ENCODE measurements at regions not wholly inside any gene's neighbourhood (a gene's known extent, or its start where the extent isn't known, plus 50 kb on each side); places are given as distances from the start of the nearest gene placed in this dataset.

- Histone ChIP-seq H2BK15ac (ENCODE audit: low read depth, low read length) (no peak overlapping the region), H3K79me1 (ENCODE audit: low read depth in 1 of 2, low read length in 2 of 2) (no peaks in the 10 kb centered on the region), H3K9me3 (ENCODE audit: control insufficient read depth, insufficient read depth, low read length) (no peaks in the 10 kb centered on the region), H2AFZ (replicated peaks; ENCODE audit: low read length, poor library complexity) (no peak overlapping the region), H2AK9ac (replicated peaks; ENCODE audit: low read depth, low read length, poor library complexity) (no peak overlapping the region), H3K9ac (ENCODE audit: low read depth, low read length) (no peak overlapping the region), H2BK120ac (ENCODE audit: low read depth, low read length) (no peak overlapping the region), H2BK5ac (ENCODE audit: low read depth, low read length, poor library complexity, severe bottlenecking) (no peak overlapping the region), H4K91ac (ENCODE audit: insufficient read depth, low read depth, low read length) (no peak overlapping the region), H3K56ac (ENCODE audit: extremely low read depth, insufficient read depth, low read length) (no peak overlapping the region), H3K4ac (ENCODE audit: low read depth, low read length) (no peak overlapping the region), H3K36me3 (ENCODE audit: control insufficient read depth, insufficient read depth, low read length) (no peaks in the 10 kb centered on the region), H3K23ac (ENCODE audit: low read depth, low read length) (no peak overlapping the region), H2BK20ac (ENCODE audit: low read depth, low read length) (no peak overlapping the region), H3K14ac (replicated peaks; ENCODE audit: low read depth, low read length) (no peak overlapping the region), H3K18ac (ENCODE audit: low read depth, low read length) (no peak overlapping the region), H3K27me3 (ENCODE audit: control insufficient read depth, insufficient read depth, low read length) (0 out of 2 replicates have a peak, but pooled peaks cover 1% of the 10 kb centered on the region), H3K27ac (ENCODE audit: insufficient read depth, low read length) (no peak overlapping the region), H4K5ac (ENCODE audit: low read depth, low read length) (no peak overlapping the region), H2AK5ac (ENCODE audit: low read depth, low read length) (no peak overlapping the region), H3K9me1 (ENCODE audit: insufficient read depth, low read length) (no peaks in the 10 kb centered on the region), H3K4me3 (ENCODE audit: insufficient read depth, low read depth, low read length) (no peak overlapping the region), H3K4me1 (ENCODE audit: control insufficient read depth, insufficient read depth, low read length) (no peaks in the 10 kb centered on the region), H3K4me2 (ENCODE audit: low read depth, low read length) (no peak overlapping the region), H4K8ac (ENCODE audit: low read depth in 2 of 2, low read length in 2 of 2) (no peak overlapping the region), H4K20me1 (ENCODE audit: insufficient read depth, low read length) (no peaks in the 10 kb centered on the region)
- WGBS, 2 experiments (ENCODE audit: extremely low coverage in 2 of 2, insufficient read length in 1 of 2), result 41% methylated on average over 3 of the region's 8 CpGs; no CpG with 5 or more reads in 1 of the 2 experiments
- dilution Hi-C loops (cut with HindIII; ENCODE audit: low sequenced_read_pairs, unreplicated experiment) (no loop called here), in situ Hi-C loops (cut with MboI; ENCODE audit: low sequenced_read_pairs) (no loop called here), intact Hi-C loops (cut with micrococcal nuclease) (no loop called here)
- no TSS peak for BruUV-seq (replicated peaks)
- no peak for DNase-seq
- ChIA-PET POLR2A (ENCODE audit: unreplicated experiment) (no interaction called here), CTCF (no interaction called here)
- no peak for TF ChIP-seq RFX5 (IDR thresholded peaks at IDR 0.05; ENCODE audit: low read depth, low read length)
- ATAC-seq (ENCODE audit: low read depth), result no peak
These were observed 241.8 kb downstream of the TTLL7 start for GRCh38 chr1:83756984-83757717.
